Epidermal melanocyte (primary cell): ENCODE measurements at regions not wholly inside any gene's neighbourhood (a gene's known extent, or its start where the extent isn't known, plus 50 kb on each side); places are given as distances from the start of the nearest gene placed in this dataset.

Experiments
- DNase-seq: peaks from one replicate; pipeline ENCODE4 v3.0.0; 2011; ENCODE audit warnings: low spot score; ENCODE audit not compliant: insufficient read length

- DNase-seq = no peak
These were observed 430.2 kb downstream of the FAT4 start for GRCh38 chr4:125744891-125745364.

DNA sequence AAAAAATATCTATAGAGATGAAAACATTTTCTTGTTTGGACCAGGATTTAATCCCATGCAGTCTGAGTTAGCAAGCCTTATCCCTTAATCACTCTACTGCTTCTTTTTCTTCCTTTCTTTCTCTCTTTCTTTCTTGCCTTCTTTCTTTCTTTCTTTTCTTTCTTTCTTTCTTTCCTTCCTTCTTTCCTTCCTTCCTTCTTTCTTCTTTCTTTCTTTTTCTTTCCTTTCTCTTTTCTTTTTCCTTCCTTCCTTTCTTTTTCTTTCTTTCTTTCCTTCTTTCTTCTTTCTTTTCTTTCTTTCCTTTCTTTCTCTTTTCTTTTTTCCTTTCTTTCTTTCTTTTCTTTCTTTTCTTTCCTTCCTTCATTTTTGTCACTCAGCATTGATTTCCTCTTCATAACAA is 434.6 kb downstream of the FAT4 start:
- no peak for DNase-seq

DNA sequence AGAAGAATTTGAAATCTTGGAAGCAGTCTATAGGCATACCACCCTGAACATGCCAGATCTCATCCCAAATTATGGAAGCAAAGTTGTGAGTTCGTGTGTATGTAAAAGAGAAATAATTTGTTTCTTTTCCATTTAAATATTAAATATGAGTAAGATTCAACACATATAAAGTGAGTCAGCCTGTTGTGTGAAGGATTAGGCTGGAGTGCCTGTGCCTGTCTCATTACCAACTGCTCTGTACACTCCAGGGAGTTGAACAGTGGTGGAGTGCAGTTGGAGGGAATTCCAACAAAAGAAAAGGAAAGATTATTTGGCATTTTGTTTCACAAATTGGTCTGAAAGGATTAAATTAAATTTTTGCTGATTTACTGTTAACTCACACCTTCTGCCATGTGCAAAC is 435.6 kb downstream of the FAT4 start:
- no peak for DNase-seq

- DNase-seq = no peak
These were observed 436.2 kb downstream of the FAT4 start for GRCh38 chr4:125750828-125751466.

GRCh38 chr4:125758438-125758837 is 443.7 kb downstream of the FAT4 start:
- DNase-seq = no peak

DNA sequence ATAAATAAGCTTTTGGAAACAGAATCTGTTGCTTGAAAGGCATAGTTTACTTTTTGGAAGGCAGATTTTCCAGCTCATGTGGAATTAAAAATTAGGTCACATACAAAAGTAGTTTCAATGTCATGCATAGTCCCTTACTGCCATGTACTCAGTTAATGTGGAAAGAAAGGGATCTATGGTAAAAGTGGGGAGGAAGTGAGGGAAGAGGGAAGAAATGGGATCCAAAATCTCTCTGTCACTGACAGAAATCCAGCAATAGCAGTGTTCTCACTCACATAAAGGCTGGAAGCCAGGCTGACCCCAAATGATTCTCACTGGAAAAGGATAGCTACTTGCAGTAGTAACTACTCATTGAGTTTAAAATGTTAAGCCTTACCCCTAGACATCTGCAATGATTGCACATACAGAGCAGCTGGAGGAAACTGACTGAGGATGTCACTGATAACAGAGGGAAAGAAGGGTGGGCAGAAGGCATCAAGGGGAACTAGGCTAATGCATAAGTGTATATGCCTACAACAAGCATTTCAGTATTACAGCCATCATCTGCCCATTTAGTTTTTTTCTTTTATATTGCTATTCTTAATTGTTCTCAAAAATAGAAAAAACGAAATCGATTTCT is 445.6 kb downstream of the FAT4 start:
- DNase-seq = no peak

GRCh38 chr4:125760956-125761355 is 446.2 kb downstream of the FAT4 start:
- DNase-seq = no peak

GRCh38 chr4:125762537-125762936 is 447.8 kb downstream of the FAT4 start:
- DNase-seq = no peak

- DNase-seq = no peak
These were observed 451.2 kb downstream of the FAT4 start for GRCh38 chr4:125765941-125766340.

GRCh38 chr4:125770814-125771398 is 456.2 kb downstream of the FAT4 start:
- DNase-seq = no peak

GRCh38 chr4:125772680-125773079 is 457.9 kb downstream of the FAT4 start:
- DNase-seq = no peak

- DNase-seq = no peak
These were observed 458.7 kb downstream of the FAT4 start for GRCh38 chr4:125773502-125773901.

DNA sequence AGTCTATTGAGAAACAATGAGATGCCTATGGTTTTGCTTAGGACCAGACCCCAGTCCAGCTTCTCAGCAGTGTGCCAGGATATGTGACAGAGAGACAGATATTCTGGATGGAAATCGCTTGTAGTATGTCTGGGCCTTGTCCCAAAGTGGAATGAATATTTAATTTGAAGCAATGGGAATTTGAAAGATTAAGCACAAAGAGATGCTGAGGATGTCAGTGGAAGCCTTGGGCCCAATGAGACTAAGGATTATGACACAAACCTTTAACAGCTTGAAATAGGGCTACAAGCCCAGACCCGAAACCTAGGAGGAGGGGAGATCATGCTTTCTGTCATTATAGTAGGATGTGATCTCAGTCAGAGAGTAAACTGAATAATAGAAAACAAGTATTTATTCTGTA is 459.2 kb downstream of the FAT4 start:
- DNase-seq = no peak

- DNase-seq = no peak
These were observed 461.4 kb downstream of the FAT4 start for GRCh38 chr4:125776146-125776545.

DNA sequence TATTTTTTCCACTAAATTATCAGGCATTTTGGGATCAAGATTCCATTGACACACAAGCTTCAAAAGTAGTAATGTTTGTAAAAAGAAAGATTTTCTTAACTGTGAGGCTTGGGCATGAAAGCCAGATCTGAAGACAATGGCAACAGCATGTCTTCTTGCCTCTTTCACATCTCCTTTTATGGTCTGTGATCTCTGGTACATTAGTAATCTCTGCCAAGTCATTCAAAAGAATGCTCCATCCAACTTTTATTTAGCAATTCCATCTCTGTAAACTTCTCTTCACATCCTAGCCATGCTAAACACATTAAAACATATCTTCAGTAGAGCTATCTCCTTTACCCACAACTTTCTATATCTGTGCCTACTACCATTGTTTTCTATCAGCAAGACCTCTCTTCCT is 465.4 kb downstream of the FAT4 start:
- DNase-seq = no peak

DNA sequence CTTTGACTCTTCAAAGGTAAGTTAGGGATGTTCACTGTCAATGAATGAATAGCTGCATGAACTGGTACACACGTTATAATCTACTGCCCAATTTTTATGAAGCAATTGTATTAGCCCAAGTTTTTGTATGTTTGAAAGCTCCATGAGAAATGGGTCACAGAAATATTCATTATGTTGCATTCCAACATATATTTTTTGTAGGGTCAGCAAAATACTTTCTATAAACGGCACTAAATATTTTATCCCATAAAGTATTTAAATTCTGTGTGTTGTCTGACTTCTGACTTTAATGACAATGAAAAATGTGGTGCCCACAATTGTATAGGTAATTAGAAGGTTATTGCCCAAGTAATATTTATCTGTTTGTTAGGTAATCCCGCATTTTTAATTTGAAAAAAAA is 466.0 kb downstream of the FAT4 start:
- DNase-seq = no peak

DNA sequence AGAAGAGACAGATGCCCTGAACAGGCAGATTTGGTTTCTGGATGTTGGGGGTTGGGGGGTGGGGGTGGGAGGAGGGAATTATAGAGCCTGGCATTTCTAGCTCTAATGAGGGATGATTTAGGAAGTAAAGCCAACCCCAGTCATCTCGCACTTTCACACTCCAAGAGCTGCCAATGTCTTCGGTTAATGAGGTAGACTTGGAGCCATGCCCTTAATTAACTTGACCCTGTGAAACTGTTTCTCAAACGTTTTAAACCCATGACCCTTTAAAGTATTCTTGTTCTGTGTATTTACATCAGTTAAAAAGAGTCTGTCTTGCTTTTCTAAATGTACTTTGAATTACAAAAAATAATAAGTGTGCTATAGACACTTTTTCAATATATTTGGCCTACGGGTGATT is 466.9 kb downstream of the FAT4 start:
- DNase-seq = no peak

DNA sequence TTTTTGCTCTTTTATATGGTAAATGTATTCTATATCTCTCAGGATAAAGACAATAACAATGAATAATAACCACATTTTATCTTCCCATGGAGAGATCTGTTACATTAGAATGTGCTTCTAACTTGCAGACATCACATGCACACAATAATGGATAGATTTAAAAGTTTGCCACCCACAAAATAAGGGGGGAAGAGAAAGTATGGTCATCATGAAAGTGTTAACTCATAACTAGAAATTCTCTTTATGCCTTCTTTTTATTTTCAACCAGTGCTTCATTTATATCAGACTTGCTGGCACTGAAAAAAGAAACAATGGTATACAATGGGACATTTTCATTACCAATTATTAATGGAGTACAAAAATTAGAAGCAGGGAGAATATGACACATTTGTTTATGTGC is 470.0 kb downstream of the FAT4 start:
- DNase-seq = no peak

- DNase-seq = no peak
These were observed 473.0 kb downstream of the FAT4 start for GRCh38 chr4:125787707-125788106.

DNA sequence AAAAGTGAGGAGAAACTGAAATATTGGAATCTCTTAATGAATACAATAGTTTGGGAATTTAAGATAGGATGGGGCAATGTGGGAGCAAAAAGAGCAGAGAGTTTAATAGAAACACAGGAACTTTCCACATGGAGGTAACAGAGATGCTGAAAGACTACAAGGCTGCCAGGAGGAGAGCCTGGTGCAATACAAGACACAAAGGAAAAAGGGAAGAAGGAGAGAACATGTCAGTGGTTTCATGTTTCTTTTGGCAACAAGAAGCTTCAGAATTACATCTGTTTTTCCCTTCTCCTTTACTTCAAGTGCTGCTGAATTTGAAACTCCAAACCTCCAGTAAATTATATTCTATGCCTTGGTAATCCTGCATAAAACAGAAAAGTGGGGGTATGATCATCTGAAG is 474.3 kb downstream of the FAT4 start:
- no peak for DNase-seq

DNA sequence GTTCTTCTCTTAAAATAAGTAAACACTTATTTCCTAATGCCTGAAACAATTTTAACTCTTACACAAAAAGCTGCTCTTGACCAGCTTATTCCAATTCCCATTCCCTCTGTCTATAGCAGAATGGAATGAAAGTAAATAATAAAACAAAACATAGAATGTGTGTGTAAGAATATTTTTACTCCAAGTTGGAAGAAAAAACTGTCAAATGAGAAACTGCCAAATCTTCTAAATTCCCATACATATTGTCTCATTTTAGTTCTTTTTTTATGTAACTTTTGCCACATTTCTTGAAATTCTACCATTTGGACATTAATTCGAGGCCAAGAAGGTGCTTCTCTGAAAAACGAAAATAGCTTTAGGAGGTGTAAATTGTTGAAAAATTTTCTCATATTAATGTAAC is 477.1 kb downstream of the FAT4 start:
- no peak for DNase-seq

GRCh38 chr4:125794989-125795388 is 480.2 kb downstream of the FAT4 start:
- no peak for DNase-seq

DNA sequence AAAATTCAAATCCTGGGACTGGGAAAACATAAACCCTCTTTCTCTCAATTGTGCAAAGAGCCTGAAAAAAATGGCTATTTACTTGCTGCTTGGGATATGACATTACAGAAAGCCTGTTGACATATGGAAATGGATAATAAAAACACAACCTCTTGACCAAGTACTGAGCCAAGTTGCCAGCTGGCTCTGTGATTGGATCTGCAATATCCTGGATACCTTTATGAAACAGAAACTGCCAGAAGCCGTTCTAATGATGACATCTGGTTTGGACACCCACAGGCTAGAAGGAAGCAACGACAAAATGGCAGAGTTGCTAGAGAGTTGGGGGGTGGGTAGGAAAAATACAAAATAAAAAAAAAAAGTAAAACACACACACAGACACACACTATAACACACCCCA is 481.4 kb downstream of the FAT4 start:
- no peak for DNase-seq
